ENCODE measurements at regions not wholly inside any gene's neighbourhood (a gene's known extent, or its start where the extent isn't known, plus 50 kb on each side); places are given as distances from the start of the nearest gene placed in this dataset.

DNA sequence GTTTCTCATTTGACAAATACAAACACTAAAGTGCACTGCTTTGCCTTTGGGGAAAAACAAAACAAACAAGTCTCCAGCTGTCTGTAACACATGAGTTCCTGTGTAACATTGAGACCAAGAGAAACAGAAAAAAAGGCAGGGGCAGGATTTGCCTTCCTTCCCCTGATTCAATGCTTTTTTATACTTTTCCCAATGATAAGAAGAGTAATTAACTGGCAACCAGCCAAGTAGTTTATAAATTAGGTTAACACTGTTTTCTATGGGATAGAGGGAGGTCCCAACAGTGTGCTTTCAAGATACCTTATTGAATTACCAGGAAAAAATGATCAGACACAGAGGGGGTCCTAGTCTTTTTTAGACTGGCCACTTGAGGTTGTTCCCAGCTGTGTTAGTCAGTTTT lies 346.8 kb downstream of the TRIM36 start (continued):
- TF ChIP-seq SIRT6 (IDR thresholded peaks at IDR 0.05; ENCODE audit: low read length) (no peak), JUN (IDR thresholded peaks at IDR 0.05; ENCODE audit: low read depth, low read length) (no peak), EZH2 (IDR thresholded peaks at IDR 0.05; ENCODE audit: low read depth, low read length, severe bottlenecking) (no peak), TBP (IDR thresholded peaks at IDR 0.05; ENCODE audit: low read depth, low read length) (no peak)

All from H1 (cell line).